Smooth muscle cell (in vitro differentiated cells): ENCODE measurements at regions not wholly inside any gene's neighbourhood (a gene's known extent, or its start where the extent isn't known, plus 50 kb on each side); places are given as distances from the start of the nearest gene placed in this dataset.
A peak's percentile ranks its signal among the peaks of the same experiment; 100 is the strongest.

ENCODE experiments used
- DNase-seq: peaks from one replicate; lab custom pipeline; 2025; ENCODE audit not compliant: unreplicated experiment; lab: John Stamatoyannopoulos, UW
- H2AFZ ChIP-seq: fragments of 200-600 bp; sonication (generic); 2 replicates; pipeline ENCODE4 v1.6.0; 2016; ENCODE audit warnings: antibody characterized with exemption, low read depth, mild to moderate bottlenecking
- H3F3A ChIP-seq: fragments of 200-600 bp; sonication (generic); 2 replicates; pipeline ENCODE4 v1.6.0; 2017; ENCODE audit warnings: antibody characterized with exemption, low read depth
- H3K27ac ChIP-seq: fragments of 200-600 bp; sonication (generic); 2 replicates; pipeline ENCODE4 v1.5.1; 2016; ENCODE audit warnings: low read depth, mild to moderate bottlenecking
- H3K27me3 ChIP-seq: fragments of 200-600 bp; sonication (generic); 2 replicates; pipeline ENCODE4 v1.6.1; 2016; ENCODE audit warnings: low read depth, mild to moderate bottlenecking
- H3K36me3 ChIP-seq: fragments of 200-600 bp; sonication (generic); 2 replicates; pipeline ENCODE4 v1.5.1; 2016; ENCODE audit warnings: low read depth
- H3K4me1 ChIP-seq: fragments of 200-600 bp; sonication (generic); 2 replicates; pipeline ENCODE4 v1.5.1; 2016; ENCODE audit warnings: low read depth
- H3K4me2 ChIP-seq: fragments of 200-600 bp; sonication (generic); 2 replicates; pipeline ENCODE4 v1.6.0; 2016; ENCODE audit warnings: mild to moderate bottlenecking
- H3K4me3 ChIP-seq: fragments of 200-600 bp; sonication (generic); 2 replicates; pipeline ENCODE4 v1.5.1; 2016; ENCODE audit warnings: mild to moderate bottlenecking
- H3K79me2 ChIP-seq: fragments of 200-600 bp; sonication (generic); 2 replicates; pipeline ENCODE4 v1.6.0; 2016; ENCODE audit warnings: low read depth, mild to moderate bottlenecking
- H3K9ac ChIP-seq: fragments of 200-600 bp; sonication (generic); 2 replicates; pipeline ENCODE4 v1.6.0; 2016; ENCODE audit warnings: low read depth
- H3K9me3 ChIP-seq: fragments of 200-600 bp; sonication (generic); replicated peaks from 2 replicates; pipeline ENCODE4 v1.5.1; 2016; ENCODE audit warnings: low read depth
- H4K20me1 ChIP-seq: fragments of 200-600 bp; sonication (generic); 2 replicates; pipeline ENCODE4 v1.6.0; 2016; ENCODE audit warnings: low read depth
- WGBS: methylation state at CpG from one replicate; pipeline ENCODE4 v1.1.7; 2016; ENCODE audit warnings: low lambda C conversion rate; 5-methylcytosine and 5-hydroxymethylcytosine counted together
- TF ChIP-seq, protein P1 (sequence below): fragments of 200-600 bp; sonication (generic); IDR thresholded peaks from 2 replicates; pipeline ENCODE4 v1.5.1; 2017; ENCODE audit warnings: borderline replicate concordance, mild to moderate bottlenecking, antibody characterized with exemption; ENCODE audit not compliant: insufficient read depth, poor library complexity, severe bottlenecking

DNA sequence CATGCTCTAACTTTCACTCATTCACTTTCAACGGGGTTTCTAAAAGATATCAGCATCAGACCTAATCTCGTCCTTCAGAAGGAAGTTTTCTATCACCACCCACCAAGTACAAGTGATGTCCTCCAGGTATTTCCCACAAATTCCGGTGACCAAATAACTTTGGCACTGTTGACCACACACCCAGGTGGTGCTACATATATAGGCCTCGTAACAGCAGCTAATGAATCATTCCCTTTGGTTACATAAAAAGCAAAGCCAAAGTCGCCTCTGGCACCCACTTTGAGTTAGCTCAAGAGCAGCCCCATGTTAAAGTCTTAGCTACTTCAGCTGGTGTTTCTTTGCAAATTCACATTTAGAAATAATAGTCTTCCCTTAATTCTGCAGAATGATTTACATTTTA is 138.2 kb upstream of the OSR1 start:
- H3K27ac ChIP-seq = no peak overlapping the region
- no peak overlapping the region for H3K4me2 ChIP-seq
- H2AFZ ChIP-seq = no peak overlapping the region
- TF ChIP-seq, protein P1, sequence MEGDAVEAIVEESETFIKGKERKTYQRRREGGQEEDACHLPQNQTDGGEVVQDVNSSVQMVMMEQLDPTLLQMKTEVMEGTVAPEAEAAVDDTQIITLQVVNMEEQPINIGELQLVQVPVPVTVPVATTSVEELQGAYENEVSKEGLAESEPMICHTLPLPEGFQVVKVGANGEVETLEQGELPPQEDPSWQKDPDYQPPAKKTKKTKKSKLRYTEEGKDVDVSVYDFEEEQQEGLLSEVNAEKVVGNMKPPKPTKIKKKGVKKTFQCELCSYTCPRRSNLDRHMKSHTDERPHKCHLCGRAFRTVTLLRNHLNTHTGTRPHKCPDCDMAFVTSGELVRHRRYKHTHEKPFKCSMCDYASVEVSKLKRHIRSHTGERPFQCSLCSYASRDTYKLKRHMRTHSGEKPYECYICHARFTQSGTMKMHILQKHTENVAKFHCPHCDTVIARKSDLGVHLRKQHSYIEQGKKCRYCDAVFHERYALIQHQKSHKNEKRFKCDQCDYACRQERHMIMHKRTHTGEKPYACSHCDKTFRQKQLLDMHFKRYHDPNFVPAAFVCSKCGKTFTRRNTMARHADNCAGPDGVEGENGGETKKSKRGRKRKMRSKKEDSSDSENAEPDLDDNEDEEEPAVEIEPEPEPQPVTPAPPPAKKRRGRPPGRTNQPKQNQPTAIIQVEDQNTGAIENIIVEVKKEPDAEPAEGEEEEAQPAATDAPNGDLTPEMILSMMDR = no peak
- no peaks in the 10 kb centered on the region for H3K79me2 ChIP-seq
- 85% methylated on average over 5 of the region's 5 CpGs for WGBS
- no peaks in the 10 kb centered on the region for H3K9me3 ChIP-seq
- H3K9ac ChIP-seq = no peak overlapping the region
- no peak for DNase-seq
- H3K27me3 ChIP-seq = peaks cover 19% of the 10 kb centered on the region
- no peaks in the 10 kb centered on the region for H3F3A ChIP-seq
- H3K4me3 ChIP-seq = no peak overlapping the region
- H3K4me1 ChIP-seq = no peaks in the 10 kb centered on the region
- no peaks in the 10 kb centered on the region for H4K20me1 ChIP-seq
- H3K36me3 ChIP-seq = no peaks in the 10 kb centered on the region

DNA sequence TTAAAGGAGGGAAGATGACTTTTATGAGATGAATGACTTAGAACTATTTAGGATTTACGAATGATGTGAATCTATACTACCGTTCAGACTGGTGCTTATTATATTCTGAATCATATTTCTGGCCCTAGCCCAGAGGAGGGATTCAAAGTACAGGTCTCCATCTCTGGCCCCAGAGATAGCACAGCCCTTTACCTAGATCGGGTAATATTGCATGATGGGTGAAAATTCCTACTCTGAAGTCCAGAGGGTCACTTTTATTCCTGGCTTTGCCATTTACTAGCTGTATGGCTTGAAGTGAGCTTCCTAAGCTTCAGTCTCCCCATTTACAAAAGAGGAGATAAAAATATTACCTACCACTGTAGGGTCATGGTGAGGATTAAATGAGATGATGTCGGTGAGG is 135.8 kb upstream of the OSR1 start:
- Histone ChIP-seq H2AFZ (no peak overlapping the region), H3K4me3 (no peak overlapping the region), H3K79me2 (no peaks in the 10 kb centered on the region), H3K9me3 (no peaks in the 10 kb centered on the region), H3K4me1 (no peaks in the 10 kb centered on the region), H3K27me3 (peaks cover 8% of the 10 kb centered on the region), H3K27ac (no peak overlapping the region), H4K20me1 (no peaks in the 10 kb centered on the region), H3K9ac (no peak overlapping the region), H3K4me2 (no peak overlapping the region), H3K36me3 (no peaks in the 10 kb centered on the region), H3F3A (no peaks in the 10 kb centered on the region)
- TF ChIP-seq, protein P1 = no peak
- 91% methylated on average over 4 of the region's 4 CpGs for WGBS
- no peak for DNase-seq

DNA sequence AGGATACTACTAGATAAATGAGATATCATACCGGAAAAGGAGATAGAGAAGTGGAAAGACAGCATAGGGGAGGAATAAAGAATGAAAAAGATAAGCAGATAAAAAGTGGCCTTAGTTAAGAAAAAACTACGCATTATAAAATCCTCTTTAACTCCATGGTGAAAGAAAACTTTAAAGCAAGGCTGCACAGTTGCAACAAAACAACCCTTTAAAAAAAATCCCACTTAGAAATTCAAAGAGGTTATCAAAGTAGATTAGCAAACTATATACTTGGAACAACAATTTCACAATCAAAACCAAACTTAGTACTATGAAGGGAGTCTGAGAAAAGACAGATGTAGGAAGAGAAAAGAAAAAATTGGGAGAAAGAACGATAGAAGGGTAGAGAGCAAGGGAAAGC is 133.4 kb upstream of the OSR1 start:
- no peaks in the 10 kb centered on the region for H3K27me3 ChIP-seq
- H3K4me3 ChIP-seq = no peak overlapping the region
- H3K79me2 ChIP-seq = no peaks in the 10 kb centered on the region
- no peak overlapping the region for H2AFZ ChIP-seq
- no peak overlapping the region for H3K27ac ChIP-seq
- no peak overlapping the region for H3K9ac ChIP-seq
- WGBS = 49% methylated on average over 3 of the region's 3 CpGs
- no peaks in the 10 kb centered on the region for H3K4me1 ChIP-seq
- no peak for DNase-seq
- no peaks in the 10 kb centered on the region for H3K9me3 ChIP-seq
- H3F3A ChIP-seq = no peaks in the 10 kb centered on the region
- TF ChIP-seq, protein P1 = no peak
- no peaks in the 10 kb centered on the region for H4K20me1 ChIP-seq
- peak overlapping the region; percentile 14 for H3K4me2 ChIP-seq
- no peaks in the 10 kb centered on the region for H3K36me3 ChIP-seq

DNA sequence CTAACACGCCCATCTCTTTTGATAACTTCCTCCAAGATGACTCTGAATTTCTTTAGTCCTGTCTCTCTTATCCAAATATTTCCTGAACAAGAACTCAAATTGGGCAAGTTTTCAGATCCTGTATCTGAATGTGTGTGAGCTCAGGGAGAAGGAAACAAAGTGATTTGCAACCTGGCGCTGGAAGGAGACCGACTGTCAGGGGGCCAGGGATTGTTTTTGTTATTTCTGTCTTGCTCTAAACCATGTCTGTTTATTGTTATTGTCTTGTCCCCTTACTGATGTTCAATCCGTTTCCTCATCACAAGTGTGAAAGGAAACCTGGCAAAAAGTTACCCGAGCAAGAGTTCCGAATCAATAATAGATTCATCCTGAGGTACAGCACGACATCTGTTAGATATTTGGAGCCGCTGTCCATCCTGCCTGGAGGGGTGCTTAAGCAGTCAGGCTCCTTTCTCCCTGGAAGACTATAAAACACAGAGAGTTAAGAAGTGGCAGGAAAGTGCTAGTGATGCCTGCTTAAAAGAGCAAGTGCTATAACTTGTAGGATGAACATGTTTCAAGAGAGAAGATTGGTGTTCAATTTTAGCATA is 132.5 kb upstream of the OSR1 start:
- Histone ChIP-seq H3K4me1 (no peaks in the 10 kb centered on the region), H3F3A (no peaks in the 10 kb centered on the region), H3K36me3 (no peaks in the 10 kb centered on the region), H3K79me2 (no peaks in the 10 kb centered on the region), H3K27me3 (no peaks in the 10 kb centered on the region), H3K4me2 (no peak overlapping the region), H2AFZ (no peak overlapping the region), H3K4me3 (no peak overlapping the region), H3K27ac (no peak overlapping the region), H3K9me3 (no peaks in the 10 kb centered on the region), H4K20me1 (no peaks in the 10 kb centered on the region), H3K9ac (no peak overlapping the region)
- no peak for DNase-seq
- WGBS = 88% methylated on average over 8 of the region's 8 CpGs
- TF ChIP-seq, protein P1 = no peak
